Cardiac septum (tissue), 1 donor: ENCODE measurements at regions not wholly inside any gene's neighbourhood (a gene's known extent, or its start where the extent isn't known, plus 50 kb on each side); places are given as distances from the start of the nearest gene placed in this dataset.
"Not testable (repeated sequence)": the region's sequence is repeated elsewhere in the genome, so short reads cannot be mapped to it uniquely, and the experiment has no call there.

Experiments used
- DNase-seq: peaks from one replicate; pipeline ENCODE4 v3.0.0-alpha.2; 2020; ENCODE audit warnings: low spot score
- intact Hi-C: fragments of 100-400 bp; cut with DNase I; formaldehyde crosslinking; loops from one replicate; pipeline ENCODE4 v1.14.0; 2022
- donor health status: DM: no; HTN: no; CAD: no.

DNA sequence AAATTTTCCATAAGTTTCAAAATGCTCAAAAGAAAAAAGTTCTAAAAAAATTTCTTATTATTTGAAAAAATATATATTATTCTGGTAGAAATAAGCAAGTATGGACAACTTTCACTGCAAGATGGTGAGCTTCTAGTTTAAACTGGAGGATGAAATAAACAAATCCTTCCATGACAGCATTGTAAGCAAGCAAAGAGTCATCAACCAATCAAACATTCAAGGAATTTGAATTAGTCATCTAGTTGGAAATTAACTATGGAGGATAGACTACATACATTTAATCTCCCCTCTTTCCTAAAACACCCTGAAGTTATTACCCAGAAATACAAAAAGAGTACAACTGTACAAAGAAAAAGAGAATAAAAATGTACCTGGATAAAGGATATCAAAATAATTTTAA is 51.0 kb upstream of the IRX5 start:
- intact Hi-C loops: no loop called here
- no peak for DNase-seq

DNA sequence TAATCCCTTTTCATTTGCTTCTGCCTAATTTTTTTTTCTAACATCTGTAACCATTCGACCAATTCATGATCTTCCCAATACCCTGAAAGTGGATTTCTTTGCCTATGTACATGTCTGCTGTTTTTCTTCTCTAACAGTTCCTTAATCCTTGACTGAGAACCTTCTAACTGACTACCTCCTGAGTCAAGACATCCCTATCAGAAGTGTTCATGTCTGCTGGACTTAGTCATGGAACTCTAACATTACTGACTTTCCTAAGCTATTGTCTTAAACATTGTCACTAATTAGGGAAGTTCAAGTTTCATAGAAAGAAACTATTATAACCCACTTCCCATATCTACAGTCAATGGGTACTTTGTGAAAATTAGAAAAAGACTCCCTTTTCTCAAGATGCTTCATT is 52.4 kb upstream of the IRX5 start:
- intact Hi-C loops: no loop called here
- DNase-seq: no peak

DNA sequence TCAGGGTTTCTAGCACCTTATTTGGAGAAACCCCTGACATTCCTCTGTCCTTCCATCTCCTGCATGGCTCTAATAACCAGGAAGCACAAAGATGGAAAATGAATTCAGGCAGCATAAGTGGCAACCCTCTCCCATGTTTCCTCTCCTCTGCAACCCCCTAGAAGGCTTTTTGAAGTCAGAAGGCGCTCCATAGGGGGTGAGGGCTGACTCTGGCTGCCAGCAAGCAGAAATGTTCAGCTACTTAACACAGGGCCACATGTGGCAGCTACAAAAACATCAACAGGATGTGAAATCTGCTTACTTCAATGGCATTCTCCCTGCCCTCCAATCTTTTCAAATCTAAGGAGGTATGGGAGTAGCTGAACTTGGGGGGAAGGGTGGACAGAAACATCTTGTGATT is 55.2 kb upstream of the IRX5 start:
- intact Hi-C loops: no loop called here

DNA sequence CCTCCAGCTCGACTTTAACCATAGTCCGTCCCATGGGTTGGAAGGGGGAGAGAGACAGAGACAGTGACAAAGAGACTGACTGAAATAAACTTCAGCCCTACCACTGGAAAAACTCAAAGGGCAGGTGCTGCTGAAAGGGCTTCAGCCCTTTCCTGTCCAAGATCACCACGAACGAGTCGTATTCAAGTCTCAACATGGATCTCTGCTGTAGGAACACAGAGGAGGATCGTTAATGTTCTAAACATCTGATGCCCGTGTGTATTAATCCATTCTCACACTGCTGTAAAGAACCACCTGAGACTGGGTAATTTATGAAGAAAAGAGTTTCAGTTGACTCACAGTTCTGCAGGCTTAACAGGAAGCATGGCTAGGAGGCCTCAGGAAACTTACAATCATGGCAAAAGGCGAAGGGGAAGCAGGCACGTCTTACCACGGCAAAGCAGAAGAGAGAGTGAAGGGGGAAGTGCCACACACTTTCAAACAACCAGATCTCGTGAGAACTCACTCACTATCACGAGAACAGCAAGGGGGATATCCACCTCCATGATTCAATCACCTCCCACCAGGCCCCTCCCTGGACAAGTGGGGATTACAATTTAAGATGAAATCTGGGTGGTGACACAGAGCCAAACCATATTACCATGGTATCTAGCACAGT is 56.8 kb upstream of the IRX5 start:
- intact Hi-C loops, DNase-seq: not testable (repeated sequence)

More for the DNA sequence above, 55.2 kb upstream of the IRX5 start:
- DNase-seq: no peak

DNA sequence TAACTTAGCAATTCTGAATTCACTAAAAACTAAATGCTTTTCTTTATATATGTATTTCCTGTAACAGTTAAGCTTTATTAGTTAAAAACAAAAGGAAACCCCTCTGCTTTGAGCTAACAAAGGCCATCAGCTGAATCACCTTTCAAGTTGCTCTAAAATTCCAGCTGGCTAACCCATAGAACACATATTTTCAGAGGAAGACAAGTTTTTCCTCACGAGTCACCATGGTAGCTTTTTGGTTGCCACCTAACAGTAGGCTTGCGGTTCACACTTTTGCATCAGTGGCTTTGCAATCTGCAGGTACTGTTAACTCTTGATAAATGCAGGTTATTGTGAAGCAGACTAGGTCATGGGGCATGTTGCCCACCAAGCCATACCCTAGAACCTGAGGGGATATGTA is 57.6 kb upstream of the IRX5 start:
- intact Hi-C loops: no loop called here
- no peak for DNase-seq

DNA sequence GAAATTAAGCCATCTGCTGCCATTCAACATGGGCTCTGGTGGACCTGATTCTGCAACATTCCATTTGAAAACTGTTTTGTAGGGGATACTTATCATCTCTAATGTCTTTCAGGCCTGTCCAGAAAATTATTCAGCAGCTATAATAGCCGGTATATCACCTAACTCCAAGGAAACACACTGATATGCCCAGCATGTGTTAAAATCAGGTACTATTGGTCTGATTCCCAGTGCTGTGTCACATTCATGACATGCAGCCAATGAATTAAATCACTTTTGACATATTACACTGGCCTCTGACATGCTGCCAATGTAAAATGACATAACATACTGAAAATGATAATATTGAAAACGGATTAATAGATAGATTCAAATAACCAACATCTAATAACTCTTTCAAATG is 60.5 kb upstream of the IRX5 start:
- no peak for DNase-seq
- intact Hi-C loops: no loop called here

DNA sequence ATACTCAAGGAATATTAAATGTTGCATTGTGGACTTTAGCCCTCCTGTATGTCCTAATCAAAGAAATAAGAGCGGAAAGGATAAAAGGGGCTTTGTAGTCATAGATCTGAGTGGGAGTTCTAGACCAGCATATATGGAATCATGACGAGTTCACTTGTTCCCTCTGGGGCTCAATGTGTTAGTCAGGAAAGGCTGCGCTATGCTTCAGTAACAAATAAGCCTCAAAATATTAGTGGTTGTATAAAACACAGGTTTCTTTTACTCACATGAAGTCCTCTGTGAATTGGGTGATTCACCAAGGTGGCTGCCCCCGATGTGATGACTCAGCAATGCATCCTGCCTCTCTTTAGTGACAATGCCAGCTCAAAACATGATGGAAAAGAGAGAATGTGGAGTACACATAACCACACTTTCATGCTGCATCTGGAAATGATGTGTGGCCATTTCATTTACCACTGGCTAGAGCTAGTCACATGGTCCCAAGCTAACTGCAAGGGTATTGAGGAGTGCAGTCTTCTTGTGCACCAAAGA is 63.3 kb upstream of the IRX5 start:
- DNase-seq: no peak
- intact Hi-C loops: no loop called here

DNA sequence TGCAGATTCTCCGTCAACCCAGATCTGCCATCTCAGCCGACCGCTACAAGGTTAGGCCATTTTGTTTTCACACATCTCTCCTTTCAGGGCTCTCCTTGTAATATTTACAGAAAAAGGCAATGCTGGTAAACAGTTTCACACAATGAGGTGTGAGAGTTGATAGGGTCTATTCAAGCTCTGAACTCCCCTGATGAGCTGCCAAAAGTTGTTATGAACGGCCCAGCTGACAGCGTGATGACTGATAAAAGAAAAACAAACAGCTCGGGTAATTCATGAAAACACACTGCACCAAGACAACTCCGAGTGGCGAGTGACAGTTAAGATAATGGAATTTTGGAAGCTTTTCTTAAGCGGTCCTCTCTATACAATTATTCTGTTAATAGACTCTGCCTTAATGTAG is 68.1 kb upstream of the IRX5 start:
- intact Hi-C loops: no loop called here
- DNase-seq: no peak

DNA sequence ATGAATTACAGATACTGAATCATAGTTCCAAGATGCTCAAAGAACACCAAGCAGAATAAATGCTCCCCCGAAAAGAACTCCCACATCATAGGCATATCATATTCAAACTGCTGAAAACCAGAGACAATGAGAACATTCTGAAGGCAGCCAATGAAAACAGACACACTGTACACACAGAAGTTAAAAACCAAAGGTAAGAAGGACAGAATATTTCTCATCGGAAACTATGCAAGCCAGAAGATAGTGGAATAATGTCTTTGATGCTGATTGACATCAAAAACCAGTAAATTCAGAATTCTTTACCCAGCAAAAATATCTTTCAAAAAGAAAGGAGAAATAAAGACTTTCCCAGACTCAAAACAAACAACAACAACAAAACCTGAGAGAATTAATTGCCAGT is 73.8 kb upstream of the IRX5 start:
- intact Hi-C loops: no loop called here
- no peak for DNase-seq

DNA sequence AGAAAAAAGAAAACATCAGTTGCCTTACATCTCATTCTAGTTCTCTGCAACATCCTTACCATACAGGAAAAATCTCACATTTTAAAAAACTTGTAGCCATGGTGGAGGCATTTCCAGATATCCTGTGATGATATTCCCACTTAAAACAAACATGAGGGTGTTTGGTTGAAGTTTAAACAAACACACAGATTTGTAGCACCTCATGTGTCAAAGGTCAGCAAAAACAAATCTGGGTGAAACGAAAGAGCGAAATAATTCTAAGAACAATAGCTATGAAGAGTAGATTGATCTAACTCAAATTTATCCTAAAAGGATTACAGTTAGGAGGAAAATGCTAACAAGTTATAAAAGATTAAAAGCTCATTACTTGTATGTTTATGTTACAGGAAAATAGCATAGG is 83.1 kb upstream of the IRX5 start:
- no peak for DNase-seq
- intact Hi-C loops: no loop called here

DNA sequence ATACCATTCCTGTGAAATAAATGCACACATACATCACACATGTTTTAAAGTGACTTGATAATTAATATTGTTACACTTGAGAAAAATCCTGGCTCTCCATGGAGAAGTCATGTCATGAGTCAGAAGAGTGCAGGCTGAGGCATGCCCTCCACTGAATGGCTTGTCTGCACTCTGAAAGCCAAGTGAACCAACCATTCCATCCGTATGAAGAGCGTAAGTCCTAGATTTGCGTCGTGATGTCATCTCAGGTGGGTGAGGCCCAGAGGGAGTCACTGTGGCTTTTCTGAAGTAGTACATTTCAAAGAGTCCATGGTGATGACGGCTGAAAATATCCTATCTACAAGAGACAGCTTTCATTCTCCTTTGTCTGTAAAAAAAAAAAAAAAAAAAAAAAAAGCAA is 83.5 kb upstream of the IRX5 start:
- intact Hi-C loops: no loop called here
- DNase-seq: no peak

DNA sequence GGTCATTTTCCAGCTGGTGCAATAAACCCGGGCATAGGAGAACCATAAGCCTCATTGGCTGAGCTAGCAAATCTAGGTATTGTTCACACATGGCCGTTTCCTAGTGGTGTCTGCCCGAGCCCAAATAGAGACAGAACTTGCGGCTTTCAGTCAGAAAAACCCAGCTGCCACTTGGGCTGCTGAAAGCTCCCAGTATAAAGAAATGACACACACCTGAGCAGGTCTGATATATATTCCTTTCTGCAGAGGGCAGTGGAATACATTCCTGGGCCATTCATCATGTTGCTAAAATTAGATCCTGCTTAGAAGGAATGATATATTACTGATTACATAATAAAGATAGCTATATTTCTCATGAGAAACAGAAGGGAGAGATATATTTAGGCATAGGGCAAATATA is 83.9 kb upstream of the IRX5 start:
- intact Hi-C loops: no loop called here
- no peak for DNase-seq

DNA sequence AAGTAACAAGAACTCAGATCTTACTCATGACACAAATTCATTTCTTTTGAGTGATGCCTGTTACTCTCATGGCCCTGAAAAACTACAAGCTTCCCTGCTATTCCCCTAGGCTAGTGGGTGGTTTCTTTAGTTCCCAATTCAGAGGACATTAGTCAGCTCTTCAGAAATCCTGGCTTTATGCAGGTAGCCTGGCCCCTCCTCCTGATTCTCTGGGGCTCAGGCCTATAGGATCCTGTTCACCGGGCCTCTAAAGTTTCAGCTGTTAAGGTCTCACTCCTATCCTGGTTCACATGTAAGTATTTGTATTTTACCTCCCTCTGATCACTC is 87.3 kb upstream of the IRX5 start:
- DNase-seq: no peak
- intact Hi-C loops: no loop called here

DNA sequence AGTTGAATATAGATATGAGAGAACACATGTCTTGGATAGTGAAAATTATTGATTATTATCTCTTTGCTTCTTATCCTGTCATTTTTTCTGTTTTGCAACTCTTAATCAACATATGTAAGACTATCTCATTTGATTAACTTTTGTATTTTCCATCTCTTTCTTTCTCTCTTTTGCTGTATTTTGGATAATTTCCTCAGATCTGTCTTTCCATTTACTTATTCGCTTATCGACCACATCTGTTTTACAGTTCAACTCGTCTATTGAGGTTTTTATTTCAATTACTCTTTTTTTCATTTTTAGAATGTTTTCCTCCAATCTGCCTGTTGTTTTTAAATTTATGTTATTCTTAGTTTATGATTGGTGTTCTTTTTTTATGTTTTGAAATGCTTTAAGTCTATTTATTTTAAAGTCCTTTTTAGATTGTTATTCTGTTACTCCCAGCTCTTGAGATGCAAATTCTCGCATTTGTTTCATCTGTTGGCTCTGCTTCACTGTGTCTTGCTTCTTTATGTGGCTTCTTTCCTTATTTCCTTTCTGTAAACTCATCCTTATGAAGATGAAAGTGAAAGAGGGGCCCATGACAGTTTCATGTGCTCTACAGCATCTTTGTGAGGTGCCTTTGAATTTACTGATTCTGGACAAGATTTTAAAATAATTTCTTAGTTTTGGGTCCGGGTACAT is 87.8 kb upstream of the IRX5 start:
- intact Hi-C loops: no loop called here
- DNase-seq: no peak

DNA sequence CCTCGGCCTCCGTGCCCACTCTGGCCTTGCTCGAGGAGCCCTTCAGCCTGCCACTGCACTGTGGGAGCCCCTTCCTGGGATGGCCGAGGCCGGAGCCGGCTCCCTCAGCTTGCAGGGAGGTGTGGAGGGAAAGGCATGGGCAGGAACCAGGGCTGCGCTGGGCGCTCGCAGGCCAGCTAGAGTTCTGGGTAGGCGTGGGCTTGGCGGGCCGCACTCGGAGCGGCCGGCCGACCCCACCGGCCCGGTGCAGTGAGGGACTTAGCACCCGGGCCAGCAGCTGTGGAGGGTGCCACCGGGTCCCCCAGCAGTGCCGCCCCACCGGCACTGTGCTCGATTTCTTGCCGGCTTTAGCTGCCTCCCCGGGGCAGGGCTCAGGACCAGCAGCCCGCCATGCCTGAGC is 101.0 kb upstream of the IRX5 start:
- intact Hi-C loops: no loop called here
- no peak for DNase-seq

DNA sequence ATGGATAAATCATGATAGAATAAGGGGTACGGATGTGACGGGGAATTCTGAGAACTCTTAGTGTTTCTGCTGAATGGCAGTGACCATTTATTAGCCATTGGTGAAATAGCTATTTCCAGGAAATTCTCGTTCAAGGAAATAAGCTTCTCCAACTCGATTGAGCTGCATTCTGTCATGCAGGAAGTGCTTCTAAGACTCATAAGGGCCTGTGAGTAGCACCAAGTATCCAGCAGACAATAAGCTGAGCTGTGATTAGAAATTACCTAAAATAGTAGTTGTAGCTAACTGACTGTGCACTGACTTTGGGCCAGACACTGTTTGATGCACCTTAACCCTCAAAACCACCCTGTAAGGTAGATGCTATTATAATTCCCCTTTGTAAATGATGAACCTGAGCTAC is 107.8 kb upstream of the IRX5 start:
- no peak for DNase-seq
- intact Hi-C loops: no loop called here

DNA sequence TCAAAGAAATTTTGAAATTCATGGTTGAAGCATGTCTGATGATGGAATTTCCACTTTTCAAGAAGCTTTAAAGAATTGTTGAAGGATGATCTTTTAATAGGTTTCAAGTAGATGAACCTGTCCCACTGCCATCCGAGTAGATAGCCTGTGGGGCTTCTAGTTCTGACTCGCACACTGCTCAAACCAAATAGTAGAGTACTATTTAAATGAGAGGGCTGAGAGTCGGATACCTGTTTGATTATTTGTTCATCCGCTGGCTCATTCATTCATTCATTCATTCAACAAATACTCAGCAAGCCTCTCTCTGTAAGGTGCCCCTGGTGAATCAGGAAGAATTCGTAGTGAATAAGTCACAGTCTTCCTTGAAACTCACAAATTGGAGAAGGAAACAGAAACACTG is 108.2 kb upstream of the IRX5 start:
- intact Hi-C loops: no loop called here
- no peak for DNase-seq

DNA sequence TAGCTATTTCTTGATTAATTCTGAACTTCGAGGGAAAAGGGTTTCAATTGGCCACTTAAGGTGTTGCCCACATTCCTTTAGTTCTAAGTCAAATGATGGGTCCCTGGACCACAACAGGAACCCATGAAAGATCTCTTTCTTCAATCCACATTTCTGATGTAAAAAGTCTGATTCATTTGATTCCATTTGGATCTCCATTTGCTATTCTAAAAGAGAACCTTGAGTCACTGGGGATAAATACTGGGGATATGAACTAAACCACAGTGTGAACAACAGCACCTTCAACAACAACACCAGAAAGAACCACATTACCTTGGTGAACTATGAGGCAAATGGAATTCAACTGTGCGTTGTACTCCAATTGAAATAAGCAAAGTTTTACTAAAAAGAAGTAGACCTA is 108.9 kb upstream of the IRX5 start:
- no peak for DNase-seq
- intact Hi-C loops: no loop called here

DNA sequence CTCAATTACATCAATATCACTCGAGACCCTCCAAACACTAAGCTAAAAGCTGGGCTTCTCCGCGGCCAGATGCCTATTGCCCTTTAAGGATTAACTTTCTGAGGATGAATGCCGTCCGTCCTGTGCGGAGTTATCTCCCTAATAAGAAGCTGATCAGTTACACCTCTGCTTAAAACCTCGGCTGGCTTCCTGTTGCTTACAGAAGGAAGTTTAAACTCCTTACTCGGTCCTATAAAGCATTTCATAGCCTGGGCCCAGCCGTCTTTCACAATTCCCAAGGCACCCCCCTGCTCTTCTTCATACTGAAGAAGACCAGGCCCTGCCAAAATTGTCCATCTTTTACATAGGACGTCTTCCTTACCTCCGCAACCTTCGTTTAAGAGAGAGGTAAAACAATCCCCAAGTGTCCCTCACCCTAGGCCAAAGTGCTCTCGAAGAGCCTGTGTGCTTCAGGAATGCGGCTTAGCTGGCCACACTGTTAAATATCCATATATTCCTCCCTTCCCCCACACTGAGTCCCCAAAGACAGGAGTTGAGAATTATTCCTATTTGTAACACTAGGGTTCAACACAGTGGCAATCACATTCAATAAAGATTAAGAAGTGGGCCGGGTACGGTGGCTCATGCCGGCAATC is 112.6 kb upstream of the IRX5 start:
- DNase-seq: no peak
- intact Hi-C loops: loop anchor here (10.0 kb wide), 2 partner anchors 393 to 533 kb away; partner anchors contain the start of gene IRX3

DNA sequence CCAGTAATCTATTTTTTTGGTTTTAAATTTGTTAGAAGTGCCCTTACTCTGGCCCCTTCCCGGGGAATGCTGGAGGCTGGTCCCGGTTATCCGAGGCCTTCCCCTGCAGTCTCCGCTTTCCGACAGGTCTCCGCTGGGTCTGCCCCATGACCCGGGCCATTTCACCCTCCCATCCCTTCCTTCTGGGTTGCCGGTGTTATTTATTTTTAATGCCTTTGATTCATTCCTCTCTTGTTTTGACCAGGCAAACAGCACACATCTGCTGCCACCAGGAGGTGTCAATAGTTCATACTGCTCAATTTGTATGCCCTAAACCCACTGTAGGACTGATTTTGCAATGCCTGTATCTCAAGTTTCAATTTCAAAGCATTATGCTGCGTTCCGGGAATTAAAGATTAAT is 113.2 kb upstream of the IRX5 start:
- intact Hi-C loops: loop anchor here (10.0 kb wide), 2 partner anchors 393 to 533 kb away; partner anchors contain the start of gene IRX3
- DNase-seq: no peak

DNA sequence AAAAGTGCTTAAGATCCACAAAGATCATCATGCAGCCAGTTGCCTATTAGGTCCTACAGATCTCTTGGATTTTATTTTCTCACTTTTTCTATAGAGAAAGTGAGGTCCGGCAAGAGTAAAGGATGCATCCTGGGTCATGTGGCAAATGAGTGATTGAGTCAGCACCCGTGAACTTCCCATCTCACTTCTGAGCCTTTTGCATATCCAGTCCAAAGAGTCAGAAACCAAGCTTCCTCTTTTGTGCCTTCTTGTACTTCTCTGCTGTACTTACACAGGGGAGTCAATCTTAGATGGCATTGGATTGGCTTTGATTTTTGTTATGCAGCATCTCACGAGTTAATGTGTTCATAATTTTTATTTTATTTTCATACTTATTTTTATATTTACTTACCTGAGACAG is 114.2 kb upstream of the IRX5 start:
- no peak for DNase-seq
- intact Hi-C loops: loop anchor here (10.0 kb wide), 2 partner anchors 392 to 532 kb away; partner anchors contain the start of gene IRX3
